HG03196 (cell line): ENCODE measurements at regions not wholly inside any gene's neighbourhood (a gene's known extent, or its start where the extent isn't known, plus 50 kb on each side); places are given as distances from the start of the nearest gene placed in this dataset.

Experiments
- ATAC-seq: cut with Tn5 transposase; IDR thresholded peaks from one replicate; pipeline ENCODE4 v1.9.1; 2021; ENCODE audit not compliant: unreplicated experiment

GRCh38 chr3:178302966-178303930 lies 233.0 kb upstream of the KCNMB2 start:
- no peak for ATAC-seq

DNA sequence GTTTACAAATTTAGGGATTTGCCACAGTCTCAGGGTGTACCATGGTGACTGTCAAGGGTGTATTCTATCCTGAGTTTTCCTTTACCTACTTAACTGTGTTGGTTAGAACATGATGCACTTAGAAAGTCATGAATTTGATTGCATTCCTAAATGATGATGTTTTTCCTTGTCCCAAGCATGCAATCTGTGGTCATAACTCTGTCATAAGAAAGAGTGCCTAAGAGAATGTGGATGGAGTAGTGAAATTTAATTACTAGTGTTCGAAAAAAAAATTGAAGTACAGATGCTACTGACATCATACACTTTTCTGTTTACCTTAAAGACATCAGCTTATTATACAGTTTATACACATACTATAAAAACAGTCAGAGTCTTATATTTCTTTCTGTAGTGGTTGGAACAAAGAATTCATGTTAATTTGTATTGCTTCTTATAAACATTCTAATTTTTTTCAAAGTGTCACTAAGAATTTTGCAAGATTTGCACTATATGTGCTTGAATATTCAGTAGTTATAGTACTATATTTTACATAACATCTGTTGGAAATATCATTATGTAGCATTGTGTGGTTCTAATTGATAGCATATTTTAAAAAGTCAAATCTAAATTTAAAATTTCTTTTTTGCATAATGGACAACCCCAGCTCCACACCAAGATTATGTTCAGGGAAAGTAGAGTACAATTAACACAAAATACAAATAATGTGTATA lies 231.3 kb upstream of the KCNMB2 start:
- ATAC-seq = no peak

GRCh38 chr3:178306432-178307115 lies 229.7 kb upstream of the KCNMB2 start:
- ATAC-seq = no peak

DNA sequence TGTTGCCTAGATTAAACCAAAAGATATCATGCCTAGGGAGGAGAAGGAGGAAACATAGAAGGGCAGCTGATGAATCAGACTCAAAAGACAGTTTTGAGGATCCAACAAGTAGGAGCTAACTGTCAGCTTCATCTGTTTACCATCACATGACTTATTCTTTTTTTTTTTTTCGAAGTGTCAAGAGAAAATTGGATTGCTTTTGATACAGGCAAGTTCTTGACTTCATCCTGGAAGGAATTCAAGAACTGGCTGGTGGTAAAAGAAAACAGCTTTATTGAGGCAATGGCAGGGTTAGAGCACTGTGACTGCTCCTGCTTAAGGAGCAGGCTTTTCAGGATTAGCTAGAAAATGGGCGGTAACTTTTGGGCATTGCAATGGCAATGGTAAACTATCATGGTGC lies 227.5 kb upstream of the KCNMB2 start:
- ATAC-seq = no peak

- ATAC-seq = no peak
Measured at GRCh38 chr3:178310949-178311348, 225.3 kb upstream of the KCNMB2 start.

- no peak for ATAC-seq
Measured at GRCh38 chr3:178313716-178314115, 222.5 kb upstream of the KCNMB2 start.

DNA sequence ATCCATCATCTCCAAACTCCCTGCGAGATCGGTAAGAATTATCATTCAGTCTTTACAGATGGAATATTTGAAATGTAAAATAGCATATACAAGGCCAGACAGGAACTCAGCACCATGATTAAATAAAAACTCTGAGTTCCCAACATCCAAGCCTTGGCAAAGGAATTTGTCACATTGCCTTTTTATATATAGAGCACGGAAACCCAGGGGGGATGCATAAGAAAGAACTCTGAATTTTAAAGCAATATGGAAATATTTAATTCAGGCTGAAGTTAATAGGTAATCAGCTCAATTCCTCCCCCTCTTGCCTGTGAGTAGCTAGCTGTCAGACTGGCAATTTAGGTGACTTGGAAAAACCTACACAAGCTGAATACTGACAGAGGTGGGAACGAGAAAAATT lies 217.9 kb upstream of the KCNMB2 start:
- no peak for ATAC-seq

- ATAC-seq = no peak
Measured at GRCh38 chr3:178318941-178319816, 217.1 kb upstream of the KCNMB2 start.

- ATAC-seq = no peak
Measured at GRCh38 chr3:178320456-178321351, 215.5 kb upstream of the KCNMB2 start.

- ATAC-seq = no peak
Measured at GRCh38 chr3:178324356-178324755, 211.9 kb upstream of the KCNMB2 start.

GRCh38 chr3:178325330-178325729 lies 210.9 kb upstream of the KCNMB2 start:
- ATAC-seq = no peak

DNA sequence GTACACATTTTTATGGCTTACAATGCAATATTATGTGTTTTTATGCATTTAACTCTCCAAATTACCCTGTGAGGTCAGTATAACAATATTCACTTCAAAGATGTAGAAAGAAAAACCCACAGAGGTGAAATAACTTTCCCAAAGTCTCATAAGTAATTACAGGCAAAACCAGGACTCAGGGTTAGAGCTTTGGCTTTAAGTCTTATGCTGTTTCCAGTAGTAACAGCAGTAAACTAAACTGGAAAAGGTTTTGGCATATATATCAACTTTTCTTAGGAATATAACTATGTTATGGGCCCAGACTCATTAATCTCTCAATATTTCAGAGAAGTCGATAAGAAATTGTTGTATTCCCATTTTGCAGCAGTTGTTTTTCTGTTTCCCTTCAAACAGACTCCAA lies 206.3 kb upstream of the KCNMB2 start:
- ATAC-seq = no peak

DNA sequence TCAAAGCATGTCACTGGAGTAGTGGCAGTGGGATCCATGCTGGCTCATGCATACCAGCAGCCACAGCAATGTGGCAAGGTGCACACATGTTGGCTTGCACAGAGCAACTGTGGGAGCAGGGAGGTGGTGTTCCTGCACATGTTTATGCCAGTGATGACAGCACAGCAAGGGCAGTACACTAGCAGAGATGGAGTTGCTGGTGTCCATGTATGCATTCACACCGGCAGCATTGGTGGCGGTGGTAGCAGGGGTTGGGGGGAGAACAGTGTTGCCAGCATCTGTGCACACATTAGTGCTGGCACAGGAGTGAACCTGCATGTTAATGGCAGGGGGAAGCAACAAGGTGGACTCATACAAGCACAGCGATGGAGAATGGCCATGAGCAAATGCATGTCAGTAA lies 202.0 kb upstream of the KCNMB2 start:
- no peak for ATAC-seq

DNA sequence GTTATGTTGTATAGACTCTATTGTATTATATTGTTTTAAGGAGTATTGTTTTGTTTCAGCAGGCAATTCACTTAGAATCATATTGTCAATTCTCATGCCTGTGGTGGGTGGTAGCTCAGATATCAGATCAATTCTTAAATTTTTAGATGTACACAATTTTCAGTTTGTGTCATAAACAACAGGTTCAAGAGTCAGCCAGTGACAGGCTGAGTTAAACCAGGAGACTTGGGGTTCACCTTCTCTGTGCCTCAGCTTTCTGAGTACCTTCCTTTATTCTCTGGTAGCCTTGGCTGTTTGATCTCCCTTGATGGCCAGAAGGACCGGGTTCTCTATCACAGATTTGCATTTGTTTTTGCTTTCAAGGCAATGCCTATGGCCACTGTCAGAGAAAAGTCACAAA lies 199.9 kb upstream of the KCNMB2 start:
- ATAC-seq = no peak

- no peak for ATAC-seq
Measured at GRCh38 chr3:178340506-178340905, 195.7 kb upstream of the KCNMB2 start.

- no peak for ATAC-seq
Measured at GRCh38 chr3:178341636-178342035, 194.6 kb upstream of the KCNMB2 start.

DNA sequence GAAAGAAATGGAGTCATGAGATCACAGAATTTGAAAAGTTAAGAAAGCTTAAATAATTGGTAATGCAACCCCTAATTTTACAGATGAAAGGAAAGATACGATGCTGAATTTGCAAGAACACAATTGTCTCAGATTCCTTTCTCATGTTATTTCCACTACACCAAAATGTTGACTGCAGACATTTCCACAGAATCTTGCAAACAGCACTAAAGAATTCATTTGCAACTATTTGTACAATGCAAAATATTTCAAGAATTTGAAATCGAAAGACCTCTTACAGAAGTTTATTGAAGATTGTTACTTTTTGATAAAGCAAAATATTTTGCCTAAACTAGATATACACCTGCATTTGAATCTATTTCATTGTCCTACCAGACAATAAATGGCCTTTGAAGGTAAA lies 194.1 kb upstream of the KCNMB2 start:
- ATAC-seq = no peak

DNA sequence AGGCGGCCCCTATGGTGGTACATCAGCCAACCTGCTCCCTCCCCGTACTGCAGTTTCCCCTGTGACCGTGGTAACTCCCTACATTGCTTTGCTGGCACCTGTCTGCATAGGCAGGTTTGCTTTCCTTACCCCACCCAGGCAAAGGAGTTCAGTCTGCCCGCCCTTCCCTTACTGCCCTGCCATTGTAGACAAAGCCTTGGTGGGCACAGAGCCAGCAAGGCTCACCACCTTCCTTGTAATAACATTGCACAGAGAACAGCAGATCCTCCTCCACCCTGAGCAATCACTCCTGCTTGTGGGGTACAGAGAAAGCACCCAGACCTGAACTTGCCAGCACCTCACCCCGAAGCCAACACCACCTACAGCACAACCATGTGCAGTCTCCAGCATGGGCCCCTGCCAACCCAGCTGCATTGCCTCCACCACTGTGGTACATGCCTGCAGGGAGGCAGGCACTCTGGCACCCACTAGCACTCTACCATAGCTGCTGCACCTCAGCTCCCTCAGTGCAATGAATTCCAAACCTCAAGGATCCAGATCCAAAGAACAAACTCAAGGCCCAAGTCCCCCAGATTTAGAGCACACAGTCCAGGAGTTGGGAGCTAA lies 192.7 kb upstream of the KCNMB2 start:
- no peak for ATAC-seq

GRCh38 chr3:178345944-178346343 lies 190.3 kb upstream of the KCNMB2 start:
- no peak for ATAC-seq
